ENCODE measurements at regions not wholly inside any gene's neighbourhood (a gene's known extent, or its start where the extent isn't known, plus 50 kb on each side); places are given as distances from the start of the nearest gene placed in this dataset.

GRCh38 chr13:84566780-84567179 lies 684.5 kb upstream of the SLITRK1 start:
- Histone ChIP-seq H3K27me3 (ENCODE audit: insufficient read depth, low read length, poor library complexity, severe bottlenecking) (no peaks in the 10 kb centered on the region), H3K9me2 (replicated peaks; ENCODE audit: low read depth, low read length) (no peaks in the 10 kb centered on the region), H2AFZ (ENCODE audit: low read length) (no peak overlapping the region), H3K4me1 (ENCODE audit: insufficient read depth, low read length, poor library complexity, severe bottlenecking) (no peaks in the 10 kb centered on the region), H3F3A (ENCODE audit: low read depth) (no peaks in the 10 kb centered on the region), H3K4me3 (ENCODE audit: low read length, poor library complexity, severe bottlenecking) (no peak overlapping the region), H3K9ac (ENCODE audit: low read depth, low read length, poor library complexity, severe bottlenecking) (no peak overlapping the region), H3K9me3 (ENCODE audit: insufficient read depth, low read depth, low read length) (no peaks in the 10 kb centered on the region), H3K4me2 (ENCODE audit: low read depth, low read length, poor library complexity, severe bottlenecking) (no peak overlapping the region), H3K36me3 (ENCODE audit: insufficient read depth, low read length) (no peaks in the 10 kb centered on the region), H3K79me2 (ENCODE audit: insufficient read depth, low read length) (no peaks in the 10 kb centered on the region), H4K20me1 (ENCODE audit: insufficient read depth, low read length, poor library complexity, severe bottlenecking) (no peaks in the 10 kb centered on the region)
- TF ChIP-seq, protein P1, sequence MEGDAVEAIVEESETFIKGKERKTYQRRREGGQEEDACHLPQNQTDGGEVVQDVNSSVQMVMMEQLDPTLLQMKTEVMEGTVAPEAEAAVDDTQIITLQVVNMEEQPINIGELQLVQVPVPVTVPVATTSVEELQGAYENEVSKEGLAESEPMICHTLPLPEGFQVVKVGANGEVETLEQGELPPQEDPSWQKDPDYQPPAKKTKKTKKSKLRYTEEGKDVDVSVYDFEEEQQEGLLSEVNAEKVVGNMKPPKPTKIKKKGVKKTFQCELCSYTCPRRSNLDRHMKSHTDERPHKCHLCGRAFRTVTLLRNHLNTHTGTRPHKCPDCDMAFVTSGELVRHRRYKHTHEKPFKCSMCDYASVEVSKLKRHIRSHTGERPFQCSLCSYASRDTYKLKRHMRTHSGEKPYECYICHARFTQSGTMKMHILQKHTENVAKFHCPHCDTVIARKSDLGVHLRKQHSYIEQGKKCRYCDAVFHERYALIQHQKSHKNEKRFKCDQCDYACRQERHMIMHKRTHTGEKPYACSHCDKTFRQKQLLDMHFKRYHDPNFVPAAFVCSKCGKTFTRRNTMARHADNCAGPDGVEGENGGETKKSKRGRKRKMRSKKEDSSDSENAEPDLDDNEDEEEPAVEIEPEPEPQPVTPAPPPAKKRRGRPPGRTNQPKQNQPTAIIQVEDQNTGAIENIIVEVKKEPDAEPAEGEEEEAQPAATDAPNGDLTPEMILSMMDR (conservative IDR thresholded peaks at IDR 0.05; ENCODE audit: low read length): no peak
- no peak for TF ChIP-seq EZH2phosphoT487 (IDR thresholded peaks at IDR 0.05; ENCODE audit: borderline replicate concordance)

- Histone ChIP-seq H3K9ac (ENCODE audit: low read depth, low read length, poor library complexity, severe bottlenecking) (no peak overlapping the region), H3K9me3 (ENCODE audit: insufficient read depth, low read depth, low read length) (no peaks in the 10 kb centered on the region), H4K20me1 (ENCODE audit: insufficient read depth, low read length, poor library complexity, severe bottlenecking) (no peaks in the 10 kb centered on the region), H2AFZ (ENCODE audit: low read length) (no peak overlapping the region), H3F3A (ENCODE audit: low read depth) (no peaks in the 10 kb centered on the region), H3K4me1 (ENCODE audit: insufficient read depth, low read length, poor library complexity, severe bottlenecking) (no peaks in the 10 kb centered on the region), H3K79me2 (ENCODE audit: insufficient read depth, low read length) (no peaks in the 10 kb centered on the region), H3K4me2 (ENCODE audit: low read depth, low read length, poor library complexity, severe bottlenecking) (no peak overlapping the region), H3K4me3 (ENCODE audit: low read length, poor library complexity, severe bottlenecking) (no peak overlapping the region), H3K9me2 (replicated peaks; ENCODE audit: low read depth, low read length) (no peaks in the 10 kb centered on the region), H3K36me3 (ENCODE audit: insufficient read depth, low read length) (no peaks in the 10 kb centered on the region), H3K27me3 (ENCODE audit: insufficient read depth, low read length, poor library complexity, severe bottlenecking) (no peaks in the 10 kb centered on the region)
- TF ChIP-seq EZH2phosphoT487 (IDR thresholded peaks at IDR 0.05; ENCODE audit: borderline replicate concordance): no peak
- TF ChIP-seq, protein P1 (conservative IDR thresholded peaks at IDR 0.05; ENCODE audit: low read length): no peak
Observed at GRCh38 chr13:84563611-84564010, 681.3 kb upstream of the SLITRK1 start.

DNA sequence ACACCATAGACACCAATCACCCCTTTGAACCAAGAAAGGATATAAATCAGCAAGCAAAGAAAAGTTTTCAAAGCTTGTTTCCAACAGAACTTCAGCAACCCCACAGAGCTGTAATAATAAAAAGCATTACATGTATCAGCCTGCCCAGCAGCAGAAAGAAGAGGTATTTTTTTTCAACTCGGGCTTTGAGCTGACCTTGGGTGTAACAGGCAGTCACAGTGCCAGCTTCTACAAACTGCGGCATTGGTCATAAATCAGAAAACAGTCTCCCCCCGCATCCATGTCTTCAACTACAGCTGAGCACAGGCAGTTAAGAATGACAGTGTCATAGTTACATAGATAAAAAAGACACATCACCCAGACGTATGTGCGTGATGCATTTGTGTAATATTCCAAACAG lies 671.0 kb upstream of the SLITRK1 start:
- Histone ChIP-seq H3K4me2 (ENCODE audit: low read depth, low read length, poor library complexity, severe bottlenecking) (no peak overlapping the region), H3K4me3 (ENCODE audit: low read length, poor library complexity, severe bottlenecking) (no peak overlapping the region), H3K27me3 (ENCODE audit: insufficient read depth, low read length, poor library complexity, severe bottlenecking) (no peaks in the 10 kb centered on the region), H3K4me1 (ENCODE audit: insufficient read depth, low read length, poor library complexity, severe bottlenecking) (no peaks in the 10 kb centered on the region), H3K9me2 (replicated peaks; ENCODE audit: low read depth, low read length) (no peaks in the 10 kb centered on the region), H3K36me3 (ENCODE audit: insufficient read depth, low read length) (no peaks in the 10 kb centered on the region), H3K9ac (ENCODE audit: low read depth, low read length, poor library complexity, severe bottlenecking) (no peak overlapping the region), H4K20me1 (ENCODE audit: insufficient read depth, low read length, poor library complexity, severe bottlenecking) (no peaks in the 10 kb centered on the region), H3K9me3 (ENCODE audit: insufficient read depth, low read depth, low read length) (no peaks in the 10 kb centered on the region), H3K79me2 (ENCODE audit: insufficient read depth, low read length) (no peaks in the 10 kb centered on the region), H3F3A (ENCODE audit: low read depth) (no peaks in the 10 kb centered on the region), H2AFZ (ENCODE audit: low read length) (no peak overlapping the region)
- TF ChIP-seq EZH2phosphoT487 (IDR thresholded peaks at IDR 0.05; ENCODE audit: borderline replicate concordance): no peak
- TF ChIP-seq, protein P1 (conservative IDR thresholded peaks at IDR 0.05; ENCODE audit: low read length): no peak
